ENCODE measurements at regions not wholly inside any gene's neighbourhood (a gene's known extent, or its start where the extent isn't known, plus 50 kb on each side); places are given as distances from the start of the nearest gene placed in this dataset.

GRCh38 chr5:167242701-167243100 is 1048.7 kb upstream of the WWC1 start:
- no peak for DNase-seq
- no peak for TF ChIP-seq CTCF (IDR thresholded peaks at IDR 0.05)

GRCh38 chr5:167243463-167243862 is 1048.0 kb upstream of the WWC1 start:
- DNase-seq = no peak
- H3K27me3 ChIP-seq = no peaks in the 10 kb centered on the region
- H3K4me3 ChIP-seq = no peak overlapping the region
- no peaks in the 10 kb centered on the region for H3K36me3 ChIP-seq
- no peaks in the 10 kb centered on the region for H3K9me3 ChIP-seq
- no peak for TF ChIP-seq CTCF (IDR thresholded peaks at IDR 0.05)
- H3K4me1 ChIP-seq = no peaks in the 10 kb centered on the region
- intact Hi-C loops (cut with DNase I) = no loop called here
- H3K27ac ChIP-seq = no peak overlapping the region
- no peak for ATAC-seq

More at GRCh38 chr5:167242701-167243100, 1048.7 kb upstream of the WWC1 start:
- H3K36me3 ChIP-seq = no peaks in the 10 kb centered on the region
- no peaks in the 10 kb centered on the region for H3K9me3 ChIP-seq
- ATAC-seq = no peak
- H3K4me3 ChIP-seq = no peak overlapping the region
- H3K27me3 ChIP-seq = no peaks in the 10 kb centered on the region
- H3K4me1 ChIP-seq = no peaks in the 10 kb centered on the region
- intact Hi-C loops (cut with DNase I) = no loop called here
- no peak overlapping the region for H3K27ac ChIP-seq

GRCh38 chr5:167244583-167244982 is 1046.9 kb upstream of the WWC1 start:
- Histone ChIP-seq H3K27ac (no peak overlapping the region), H3K4me3 (no peak overlapping the region), H3K9me3 (no peaks in the 10 kb centered on the region), H3K36me3 (no peaks in the 10 kb centered on the region), H3K4me1 (no peaks in the 10 kb centered on the region), H3K27me3 (no peaks in the 10 kb centered on the region)
- DNase-seq (no peak), ATAC-seq (no peak)
- intact Hi-C loops (cut with DNase I) = no loop called here
- no peak for TF ChIP-seq CTCF (IDR thresholded peaks at IDR 0.05)

GRCh38 chr5:167245868-167246267 is 1045.6 kb upstream of the WWC1 start:
- no peaks in the 10 kb centered on the region for H3K9me3 ChIP-seq
- H3K36me3 ChIP-seq = no peaks in the 10 kb centered on the region
- no peaks in the 10 kb centered on the region for H3K4me1 ChIP-seq
- ATAC-seq (no peak), DNase-seq (no peak)
- no peak overlapping the region for H3K27ac ChIP-seq
- no peak for TF ChIP-seq CTCF (IDR thresholded peaks at IDR 0.05)
- intact Hi-C loops (cut with DNase I) = no loop called here
- H3K27me3 ChIP-seq = no peaks in the 10 kb centered on the region
- no peak overlapping the region for H3K4me3 ChIP-seq

- no peak for DNase-seq
- Histone ChIP-seq H3K27me3 (no peaks in the 10 kb centered on the region), H3K36me3 (no peaks in the 10 kb centered on the region), H3K27ac (no peak overlapping the region), H3K9me3 (no peaks in the 10 kb centered on the region), H3K4me1 (no peaks in the 10 kb centered on the region), H3K4me3 (no peak overlapping the region)
- ATAC-seq = no peak
- no peak for TF ChIP-seq CTCF (IDR thresholded peaks at IDR 0.05)
- intact Hi-C loops (cut with DNase I) = no loop called here
These were observed 1043.6 kb upstream of the WWC1 start for GRCh38 chr5:167247816-167248215.

GRCh38 chr5:167248257-167248656 is 1043.2 kb upstream of the WWC1 start:
- Histone ChIP-seq H3K36me3 (no peaks in the 10 kb centered on the region), H3K4me1 (no peaks in the 10 kb centered on the region), H3K27me3 (no peaks in the 10 kb centered on the region), H3K27ac (no peak overlapping the region), H3K9me3 (no peaks in the 10 kb centered on the region), H3K4me3 (no peak overlapping the region)
- TF ChIP-seq CTCF (IDR thresholded peaks at IDR 0.05) = no peak
- no peak for DNase-seq
- intact Hi-C loops (cut with DNase I) = no loop called here
- ATAC-seq = no peak

Data from upper lobe of right lung (tissue), 1 donor.